ENCODE measurements at regions not wholly inside any gene's neighbourhood (a gene's known extent, or its start where the extent isn't known, plus 50 kb on each side); places are given as distances from the start of the nearest gene placed in this dataset.
"Not testable (repeated sequence)": the region's sequence is repeated elsewhere in the genome, so short reads cannot be mapped to it uniquely, and the experiment has no call there.

- not testable (repeated sequence) for TF ChIP-seq POLR2AphosphoS5 (IDR thresholded peaks at IDR 0.05; ENCODE audit: borderline replicate concordance, low read depth, low read length); EZH2 (IDR thresholded peaks at IDR 0.05); FOXP2 (optimal IDR thresholded peaks at IDR 0.05; ENCODE audit: control extremely low read depth, extremely low read length, insufficient read depth)
Measured at GRCh38 chr1:90812237-90812636, 95.1 kb upstream of the BARHL2 start.
